GM21825 (cell line): ENCODE measurements at regions not wholly inside any gene's neighbourhood (a gene's known extent, or its start where the extent isn't known, plus 50 kb on each side); places are given as distances from the start of the nearest gene placed in this dataset.

ENCODE experiments used
- ATAC-seq: cut with Tn5 transposase; IDR thresholded peaks from one replicate; pipeline ENCODE4 v1.9.1; 2021; ENCODE audit warnings: mild to moderate bottlenecking, moderate library complexity; ENCODE audit not compliant: unreplicated experiment

DNA sequence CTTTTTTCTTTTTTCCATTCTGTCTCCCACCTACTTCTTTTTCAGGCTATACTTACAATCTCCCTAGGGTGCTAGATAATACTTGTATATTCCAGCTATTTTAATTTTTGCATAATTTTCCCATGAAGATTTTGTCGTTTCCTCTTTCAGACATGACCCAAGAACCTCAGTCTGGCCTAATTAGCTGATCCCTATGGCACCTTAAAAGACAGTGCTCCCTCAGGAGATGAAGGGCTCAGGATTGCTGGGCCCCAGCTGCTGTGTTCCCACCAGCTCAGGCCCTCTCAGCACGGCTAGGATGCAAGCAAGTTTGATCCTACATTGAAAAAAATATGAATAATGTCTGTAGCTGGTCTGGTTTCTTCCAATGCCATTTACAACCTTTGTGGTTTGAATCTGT, 55.0 kb upstream of the RGS5 start:
- no peak for ATAC-seq

DNA sequence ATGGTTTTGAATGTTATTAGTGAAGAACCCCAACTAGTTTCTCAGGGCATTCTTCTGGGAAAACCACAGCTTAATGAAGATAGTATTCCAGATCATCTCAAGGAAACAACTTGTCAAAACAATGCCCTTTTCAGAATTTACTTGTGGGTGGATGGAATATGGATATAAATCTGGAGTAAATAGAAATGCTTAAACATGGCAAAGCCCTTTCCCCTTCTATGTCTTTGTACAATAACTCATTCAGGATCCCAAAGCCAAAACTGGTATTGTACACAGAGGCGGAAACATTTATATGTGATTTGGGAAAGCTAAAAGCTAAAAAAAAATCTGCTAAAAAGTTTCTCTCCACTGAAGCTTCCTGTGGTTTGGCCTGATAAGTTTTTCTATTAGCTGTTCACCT, 55.5 kb upstream of the RGS5 start:
- ATAC-seq: no peak

DNA sequence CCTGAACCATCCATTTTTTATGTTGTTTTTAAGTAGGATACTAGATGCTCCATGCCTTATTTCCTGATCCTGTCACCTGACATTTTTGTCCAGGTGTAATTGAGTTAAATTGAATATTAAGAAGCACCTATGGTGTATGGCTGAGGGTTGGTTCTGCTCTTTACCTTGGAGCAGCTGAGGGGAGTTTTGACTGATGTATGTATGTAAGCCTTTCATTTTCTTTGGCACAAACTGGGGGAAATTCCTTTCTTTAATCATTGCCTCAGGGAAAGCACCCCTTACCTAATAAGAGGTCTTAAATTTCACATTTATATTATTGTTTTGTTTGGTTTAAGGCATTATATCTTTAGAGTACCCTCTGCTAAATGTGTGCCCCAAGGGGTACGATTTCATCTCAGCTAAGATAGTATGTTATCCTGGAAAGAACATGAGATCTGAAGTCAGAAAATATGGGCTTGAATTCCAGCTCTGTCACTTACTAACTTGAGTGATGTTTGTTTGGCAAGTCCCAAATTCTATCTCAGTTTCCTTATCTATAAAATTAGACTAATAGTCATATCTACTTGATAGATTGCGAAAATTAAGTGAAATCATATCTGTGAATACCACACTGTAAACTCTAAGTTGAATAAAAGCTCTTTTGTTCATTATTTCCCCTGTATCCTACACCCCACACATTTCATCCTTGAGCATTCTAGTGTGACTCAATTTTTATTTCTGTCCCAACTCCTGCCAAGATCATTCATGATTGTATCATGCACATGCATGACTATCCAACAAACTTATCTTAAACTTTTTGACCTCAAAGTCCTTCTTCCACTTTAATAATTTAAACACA, 57.7 kb upstream of the NUF2 start:
- peak; percentile 53 for ATAC-seq

DNA sequence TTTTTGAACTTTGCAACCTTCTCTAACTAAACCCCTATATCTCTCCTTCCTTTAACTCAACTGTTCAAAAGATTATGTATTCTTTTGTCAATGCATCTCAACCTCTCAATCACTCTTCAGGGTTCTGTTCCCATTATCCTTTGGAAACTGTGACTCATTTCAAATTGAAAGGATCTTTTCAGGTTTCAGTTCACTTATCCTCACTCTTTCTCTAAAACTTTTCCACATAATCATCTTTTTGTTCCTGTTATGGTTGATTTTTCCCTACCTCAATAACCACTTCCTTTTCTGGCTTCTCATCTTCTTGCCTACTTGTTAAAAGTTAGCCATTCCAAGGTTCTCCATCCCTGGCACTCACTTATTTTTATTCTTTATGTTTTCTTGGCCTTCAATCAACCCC, 56.2 kb upstream of the NUF2 start:
- ATAC-seq: no peak

DNA sequence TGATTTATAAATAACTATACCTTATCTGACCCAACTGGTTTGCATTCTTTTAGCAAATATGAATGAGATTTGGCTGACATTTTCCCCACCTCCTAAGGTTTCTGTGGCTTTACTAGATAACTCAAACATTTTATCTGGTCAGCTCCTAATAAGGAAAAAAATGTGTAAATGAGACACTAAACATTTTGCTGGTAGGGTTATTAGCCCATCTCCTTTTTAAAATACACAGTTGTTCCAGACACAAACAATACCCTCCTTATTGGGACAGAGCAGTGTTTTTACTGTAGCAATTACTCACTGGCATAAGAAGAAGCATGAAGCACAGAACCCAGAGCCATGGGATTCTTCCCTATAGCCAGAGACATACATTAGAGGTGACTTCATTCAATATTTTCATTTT, 53.8 kb upstream of the NUF2 start:
- ATAC-seq: no peak

DNA sequence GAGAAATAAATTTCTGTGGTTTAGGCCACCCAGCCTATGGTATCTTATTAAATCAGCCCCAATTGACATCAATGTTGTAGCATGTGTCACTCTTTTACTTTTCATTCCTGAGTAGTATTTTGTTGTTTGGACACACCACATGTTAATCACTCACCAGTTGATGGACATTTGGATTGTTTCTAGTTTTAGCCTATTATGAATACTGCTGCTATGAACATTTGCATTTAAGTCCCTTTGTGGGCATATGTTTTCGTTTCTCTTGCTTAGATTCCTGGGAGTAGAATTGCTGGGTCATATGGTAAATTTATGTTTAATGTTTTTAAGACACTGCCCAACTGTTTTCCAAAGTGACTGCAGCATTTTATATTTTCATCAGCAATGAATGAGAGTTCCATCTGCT, 50.2 kb upstream of the NUF2 start:
- ATAC-seq: no peak
